ENCODE measurements at regions not wholly inside any gene's neighbourhood (a gene's known extent, or its start where the extent isn't known, plus 50 kb on each side); places are given as distances from the start of the nearest gene placed in this dataset.

DNA sequence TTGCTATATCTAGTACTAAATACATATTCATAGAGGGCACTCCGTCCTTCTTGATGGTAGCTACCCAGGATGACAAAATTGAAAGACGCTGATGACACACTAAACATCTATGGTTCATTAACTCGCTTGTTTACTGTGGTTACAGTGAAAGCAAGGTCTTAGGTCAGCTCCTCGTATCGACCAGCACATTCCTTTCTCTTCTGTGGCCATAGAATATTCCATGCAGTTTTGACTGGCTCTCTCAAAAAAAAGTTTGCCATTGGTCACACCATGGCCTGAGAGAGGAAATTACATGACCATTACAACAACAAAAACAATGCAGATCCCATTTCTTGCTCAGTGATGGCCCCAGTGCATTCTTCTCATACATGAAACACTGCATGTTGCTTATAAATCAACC lies 411.4 kb upstream of the SOX5 start:
- DNase-seq (ENCODE audit: low read depth, low spot score), result no peak

GRCh38 chr12:24360461-24360860 lies 411.0 kb upstream of the SOX5 start:
- H3K36me3 ChIP-seq (ENCODE audit: control insufficient read depth, insufficient read depth, low read length), result no peaks in the 10 kb centered on the region
- intact Hi-C loops (cut with micrococcal nuclease; ENCODE audit: unreplicated experiment), result no loop called here
- no peaks in the 10 kb centered on the region for H3K27me3 ChIP-seq (ENCODE audit: control insufficient read depth, insufficient read depth, low read length)
- CTCF ChIA-PET, result no interaction called here
- BruUV-seq (replicated peaks), result no TSS peak
- in situ Hi-C loops (cut with HindIII; ENCODE audit: low pct_unique_long_range_greater_than_20kb, low sequenced_read_pairs), result no loop called here
- no peaks in the 10 kb centered on the region for H3K4me1 ChIP-seq (ENCODE audit: control insufficient read depth, insufficient read depth, low read length)
- no peak for ATAC-seq
- H3K9me3 ChIP-seq (ENCODE audit: control insufficient read depth, insufficient read depth, low read depth, low read length), result no peaks in the 10 kb centered on the region
- DNase-seq (ENCODE audit: low read depth, low spot score), result no peak
- no peak for TF ChIP-seq SIN3A (IDR thresholded peaks at IDR 0.05; ENCODE audit: borderline replicate concordance, insufficient read depth, low read depth, low read length)
- TF ChIP-seq POLR2AphosphoS5 (IDR thresholded peaks at IDR 0.05; ENCODE audit: low read depth, low read length), result no peak
- no peak for TF ChIP-seq REST (IDR thresholded peaks at IDR 0.05; ENCODE audit: insufficient read depth in 1 of 2, low read depth in 2 of 2, low read length in 1 of 2)
- TF ChIP-seq TCF7L2 (IDR thresholded peaks at IDR 0.05; ENCODE audit: low read depth, low read length), result no peak
- TF ChIP-seq, protein P1, sequence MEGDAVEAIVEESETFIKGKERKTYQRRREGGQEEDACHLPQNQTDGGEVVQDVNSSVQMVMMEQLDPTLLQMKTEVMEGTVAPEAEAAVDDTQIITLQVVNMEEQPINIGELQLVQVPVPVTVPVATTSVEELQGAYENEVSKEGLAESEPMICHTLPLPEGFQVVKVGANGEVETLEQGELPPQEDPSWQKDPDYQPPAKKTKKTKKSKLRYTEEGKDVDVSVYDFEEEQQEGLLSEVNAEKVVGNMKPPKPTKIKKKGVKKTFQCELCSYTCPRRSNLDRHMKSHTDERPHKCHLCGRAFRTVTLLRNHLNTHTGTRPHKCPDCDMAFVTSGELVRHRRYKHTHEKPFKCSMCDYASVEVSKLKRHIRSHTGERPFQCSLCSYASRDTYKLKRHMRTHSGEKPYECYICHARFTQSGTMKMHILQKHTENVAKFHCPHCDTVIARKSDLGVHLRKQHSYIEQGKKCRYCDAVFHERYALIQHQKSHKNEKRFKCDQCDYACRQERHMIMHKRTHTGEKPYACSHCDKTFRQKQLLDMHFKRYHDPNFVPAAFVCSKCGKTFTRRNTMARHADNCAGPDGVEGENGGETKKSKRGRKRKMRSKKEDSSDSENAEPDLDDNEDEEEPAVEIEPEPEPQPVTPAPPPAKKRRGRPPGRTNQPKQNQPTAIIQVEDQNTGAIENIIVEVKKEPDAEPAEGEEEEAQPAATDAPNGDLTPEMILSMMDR (IDR thresholded peaks at IDR 0.05), result no peak
- H3K27ac ChIP-seq (ENCODE audit: low read length), result no peak overlapping the region
- POLR2A ChIA-PET, result no interaction called here
- H3K4me3 ChIP-seq (ENCODE audit: low read depth in 2 of 2, low read length in 2 of 2), result no peak overlapping the region

More for the DNA sequence above, 411.4 kb upstream of the SOX5 start:
- Histone ChIP-seq H3K27ac (ENCODE audit: low read length) (no peak overlapping the region), H3K27me3 (ENCODE audit: control insufficient read depth, insufficient read depth, low read length) (no peaks in the 10 kb centered on the region), H3K4me1 (ENCODE audit: control insufficient read depth, insufficient read depth, low read length) (no peaks in the 10 kb centered on the region), H3K4me3 (ENCODE audit: low read depth in 2 of 2, low read length in 2 of 2) (no peak overlapping the region), H3K9me3 (ENCODE audit: control insufficient read depth, insufficient read depth, low read depth, low read length) (no peaks in the 10 kb centered on the region), H3K36me3 (ENCODE audit: control insufficient read depth, insufficient read depth, low read length) (no peaks in the 10 kb centered on the region)
- intact Hi-C loops (cut with micrococcal nuclease; ENCODE audit: unreplicated experiment) (no loop called here), in situ Hi-C loops (cut with HindIII; ENCODE audit: low pct_unique_long_range_greater_than_20kb, low sequenced_read_pairs) (no loop called here)
- no peak for ATAC-seq
- no peak for TF ChIP-seq SIN3A (IDR thresholded peaks at IDR 0.05; ENCODE audit: borderline replicate concordance, insufficient read depth, low read depth, low read length)
- TF ChIP-seq, protein P1 (IDR thresholded peaks at IDR 0.05), result no peak
- ChIA-PET CTCF (no interaction called here), POLR2A (no interaction called here)
- no TSS peak for BruUV-seq (replicated peaks)

DNA sequence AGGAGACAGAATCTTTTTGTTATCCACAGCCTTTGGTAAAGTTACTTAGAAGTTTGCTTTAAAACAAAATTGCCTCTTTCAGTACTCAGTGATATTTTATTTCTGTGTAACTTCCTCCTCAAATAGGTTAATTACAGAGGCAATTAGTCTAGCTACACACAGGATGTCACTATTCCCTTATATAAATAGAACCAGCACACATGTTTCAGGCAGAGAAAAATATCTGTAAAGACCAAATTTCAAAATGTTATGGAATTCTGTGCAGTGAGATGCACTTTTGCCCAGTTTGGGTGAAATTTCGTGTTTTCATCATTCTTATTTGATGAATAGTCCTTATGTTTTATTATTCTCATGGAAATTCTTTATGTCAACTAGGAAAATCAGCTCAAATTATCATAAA lies 410.6 kb upstream of the SOX5 start:
- no peak overlapping the region for H3K27ac ChIP-seq (ENCODE audit: low read length)
- CTCF ChIA-PET, result no interaction called here
- intact Hi-C loops (cut with micrococcal nuclease; ENCODE audit: unreplicated experiment), result no loop called here

More for the DNA sequence above, 410.6 kb upstream of the SOX5 start:
- Histone ChIP-seq H3K27me3 (ENCODE audit: control insufficient read depth, insufficient read depth, low read length) (no peaks in the 10 kb centered on the region), H3K4me3 (ENCODE audit: low read depth in 2 of 2, low read length in 2 of 2) (no peak overlapping the region), H3K36me3 (ENCODE audit: control insufficient read depth, insufficient read depth, low read length) (no peaks in the 10 kb centered on the region), H3K9me3 (ENCODE audit: control insufficient read depth, insufficient read depth, low read depth, low read length) (no peaks in the 10 kb centered on the region), H3K4me1 (ENCODE audit: control insufficient read depth, insufficient read depth, low read length) (no peaks in the 10 kb centered on the region)
- no TSS peak for BruUV-seq (replicated peaks)
- DNase-seq (ENCODE audit: low read depth, low spot score), result no peak
- in situ Hi-C loops (cut with HindIII; ENCODE audit: low pct_unique_long_range_greater_than_20kb, low sequenced_read_pairs), result no loop called here
- ATAC-seq, result no peak
- POLR2A ChIA-PET, result no interaction called here
- no peak for TF ChIP-seq TCF7L2 (IDR thresholded peaks at IDR 0.05; ENCODE audit: low read depth, low read length)
- no peak for TF ChIP-seq REST (IDR thresholded peaks at IDR 0.05; ENCODE audit: insufficient read depth in 1 of 2, low read depth in 2 of 2, low read length in 1 of 2)
- no peak for TF ChIP-seq POLR2AphosphoS5 (IDR thresholded peaks at IDR 0.05; ENCODE audit: low read depth, low read length)
- TF ChIP-seq, protein P1 (IDR thresholded peaks at IDR 0.05), result no peak
- TF ChIP-seq SIN3A (IDR thresholded peaks at IDR 0.05; ENCODE audit: borderline replicate concordance, insufficient read depth, low read depth, low read length), result no peak

Data from Panc1 (cell line).